ENCODE measurements at regions not wholly inside any gene's neighbourhood (a gene's known extent, or its start where the extent isn't known, plus 50 kb on each side); places are given as distances from the start of the nearest gene placed in this dataset.

GRCh38 chr4:3676907-3677747, 89.1 kb upstream of the ADRA2C start:
- H3K9me3 ChIP-seq (ENCODE audit: low read length): no peaks in the 10 kb centered on the region
- no peaks in the 10 kb centered on the region for H3K27me3 ChIP-seq (ENCODE audit: insufficient read depth, low read depth, low read length)

DNA sequence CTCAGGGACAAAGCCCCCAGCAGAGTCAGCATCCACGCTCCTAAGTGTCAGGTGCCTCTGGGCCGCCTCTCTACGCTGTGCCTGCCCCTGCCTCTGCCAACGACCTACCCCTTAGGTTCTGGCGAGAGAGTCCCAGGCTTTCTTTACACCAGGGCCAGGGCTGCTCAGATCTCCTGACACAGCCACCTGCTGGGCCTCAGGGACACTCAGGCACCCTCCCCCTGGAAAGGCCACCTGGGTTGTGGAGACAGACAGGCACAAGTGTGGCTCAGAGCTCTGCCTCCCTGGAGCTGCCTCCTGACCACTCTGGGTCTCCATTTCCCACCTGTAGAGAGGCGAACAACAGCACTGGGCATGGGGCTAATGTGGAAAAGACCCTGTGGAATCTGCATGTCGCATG, 90.0 kb upstream of the ADRA2C start:
- Histone ChIP-seq H3K4me2 (ENCODE audit: low read length) (no peak overlapping the region), H3K9me3 (ENCODE audit: low read length) (no peaks in the 10 kb centered on the region), H3K4me3 (ENCODE audit: low read length) (no peak overlapping the region), H3K27ac (ENCODE audit: low read length) (no peak overlapping the region), H3K27me3 (ENCODE audit: insufficient read depth, low read depth, low read length) (no peaks in the 10 kb centered on the region), H3K9me2 (ENCODE audit: insufficient read depth, low read length) (no peaks in the 10 kb centered on the region), H3K79me2 (replicated peaks; ENCODE audit: insufficient read depth, low read length) (no peaks in the 10 kb centered on the region), H3K36me3 (ENCODE audit: insufficient read depth, low read length) (no peaks in the 10 kb centered on the region), H2AFZ (ENCODE audit: low read depth, low read length) (no peak overlapping the region), H4K20me1 (ENCODE audit: insufficient read depth) (no peaks in the 10 kb centered on the region), H3K9ac (ENCODE audit: low read length) (no peak overlapping the region), H3F3A (ENCODE audit: insufficient read depth, low read length, poor library complexity, severe bottlenecking) (no peaks in the 10 kb centered on the region)
- TF ChIP-seq EZH2 (IDR thresholded peaks at IDR 0.05; ENCODE audit: borderline replicate concordance, insufficient read depth, low read length, poor library complexity, severe bottlenecking) (no peak), RAD21 (conservative IDR thresholded peaks at IDR 0.05) (no peak), TAF1 (IDR thresholded peaks at IDR 0.05; ENCODE audit: low read depth) (no peak), MXI1 (conservative IDR thresholded peaks at IDR 0.05; ENCODE audit: poor library complexity, severe bottlenecking) (no peak), POLR2AphosphoS5 (IDR thresholded peaks at IDR 0.05) (no peak), SMC3 (conservative IDR thresholded peaks at IDR 0.05; ENCODE audit: poor library complexity) (no peak), CTCF (IDR thresholded peaks at IDR 0.05; ENCODE audit: poor library complexity, severe bottlenecking) (no peak), EP300 (conservative IDR thresholded peaks at IDR 0.05; ENCODE audit: poor library complexity, severe bottlenecking) (no peak)
- TF ChIP-seq, protein P1, sequence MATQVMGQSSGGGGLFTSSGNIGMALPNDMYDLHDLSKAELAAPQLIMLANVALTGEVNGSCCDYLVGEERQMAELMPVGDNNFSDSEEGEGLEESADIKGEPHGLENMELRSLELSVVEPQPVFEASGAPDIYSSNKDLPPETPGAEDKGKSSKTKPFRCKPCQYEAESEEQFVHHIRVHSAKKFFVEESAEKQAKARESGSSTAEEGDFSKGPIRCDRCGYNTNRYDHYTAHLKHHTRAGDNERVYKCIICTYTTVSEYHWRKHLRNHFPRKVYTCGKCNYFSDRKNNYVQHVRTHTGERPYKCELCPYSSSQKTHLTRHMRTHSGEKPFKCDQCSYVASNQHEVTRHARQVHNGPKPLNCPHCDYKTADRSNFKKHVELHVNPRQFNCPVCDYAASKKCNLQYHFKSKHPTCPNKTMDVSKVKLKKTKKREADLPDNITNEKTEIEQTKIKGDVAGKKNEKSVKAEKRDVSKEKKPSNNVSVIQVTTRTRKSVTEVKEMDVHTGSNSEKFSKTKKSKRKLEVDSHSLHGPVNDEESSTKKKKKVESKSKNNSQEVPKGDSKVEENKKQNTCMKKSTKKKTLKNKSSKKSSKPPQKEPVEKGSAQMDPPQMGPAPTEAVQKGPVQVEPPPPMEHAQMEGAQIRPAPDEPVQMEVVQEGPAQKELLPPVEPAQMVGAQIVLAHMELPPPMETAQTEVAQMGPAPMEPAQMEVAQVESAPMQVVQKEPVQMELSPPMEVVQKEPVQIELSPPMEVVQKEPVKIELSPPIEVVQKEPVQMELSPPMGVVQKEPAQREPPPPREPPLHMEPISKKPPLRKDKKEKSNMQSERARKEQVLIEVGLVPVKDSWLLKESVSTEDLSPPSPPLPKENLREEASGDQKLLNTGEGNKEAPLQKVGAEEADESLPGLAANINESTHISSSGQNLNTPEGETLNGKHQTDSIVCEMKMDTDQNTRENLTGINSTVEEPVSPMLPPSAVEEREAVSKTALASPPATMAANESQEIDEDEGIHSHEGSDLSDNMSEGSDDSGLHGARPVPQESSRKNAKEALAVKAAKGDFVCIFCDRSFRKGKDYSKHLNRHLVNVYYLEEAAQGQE (IDR thresholded peaks at IDR 0.05; ENCODE audit: borderline replicate concordance): no peak

More at GRCh38 chr4:3676907-3677747, 89.1 kb upstream of the ADRA2C start:
- Histone ChIP-seq H3F3A (ENCODE audit: insufficient read depth, low read length, poor library complexity, severe bottlenecking) (no peaks in the 10 kb centered on the region), H3K9me2 (ENCODE audit: insufficient read depth, low read length) (no peaks in the 10 kb centered on the region), H4K20me1 (ENCODE audit: insufficient read depth) (no peaks in the 10 kb centered on the region), H3K4me2 (ENCODE audit: low read length) (no peak overlapping the region), H3K9ac (ENCODE audit: low read length) (no peak overlapping the region), H3K79me2 (replicated peaks; ENCODE audit: insufficient read depth, low read length) (no peaks in the 10 kb centered on the region), H3K27ac (ENCODE audit: low read length) (no peak overlapping the region), H2AFZ (ENCODE audit: low read depth, low read length) (no peak overlapping the region), H3K4me3 (ENCODE audit: low read length) (no peak overlapping the region), H3K36me3 (ENCODE audit: insufficient read depth, low read length) (no peaks in the 10 kb centered on the region)
- TF ChIP-seq EZH2 (IDR thresholded peaks at IDR 0.05; ENCODE audit: borderline replicate concordance, insufficient read depth, low read length, poor library complexity, severe bottlenecking): no peak
- TF ChIP-seq CTCF (IDR thresholded peaks at IDR 0.05; ENCODE audit: poor library complexity, severe bottlenecking): no peak
- TF ChIP-seq SMC3 (conservative IDR thresholded peaks at IDR 0.05; ENCODE audit: poor library complexity): no peak

Measured in neural cell (in vitro differentiated cells).